Coronary artery (tissue), 2 donors: ENCODE measurements at regions not wholly inside any gene's neighbourhood (a gene's known extent, or its start where the extent isn't known, plus 50 kb on each side); places are given as distances from the start of the nearest gene placed in this dataset.
"Not testable (repeated sequence)": the region's sequence is repeated elsewhere in the genome, so short reads cannot be mapped to it uniquely, and the experiment has no call there.

ENCODE experiments used
- DNase-seq: peaks from one replicate; pipeline ENCODE4 v3.0.0-alpha.2; 2017; ENCODE audit warnings: low spot score
- H3K27ac ChIP-seq, 2 donors: fragments of 200-600 bp; sonication (generic); one replicate each; pipeline ENCODE4 v1.5.1; 2016 to 2019
- H3K4me3 ChIP-seq: fragments of 200-600 bp; sonication (generic); 2 replicates; pipeline ENCODE4 v1.5.1; 2016; ENCODE audit warnings: mild to moderate bottlenecking, moderate library complexity
- TF ChIP-seq, protein P1 (sequence below): fragments of 200-600 bp; sonication (generic); IDR thresholded peaks from one replicate; pipeline ENCODE4 v1.5.1; 2019; ENCODE audit warnings: antibody characterized with exemption

DNA sequence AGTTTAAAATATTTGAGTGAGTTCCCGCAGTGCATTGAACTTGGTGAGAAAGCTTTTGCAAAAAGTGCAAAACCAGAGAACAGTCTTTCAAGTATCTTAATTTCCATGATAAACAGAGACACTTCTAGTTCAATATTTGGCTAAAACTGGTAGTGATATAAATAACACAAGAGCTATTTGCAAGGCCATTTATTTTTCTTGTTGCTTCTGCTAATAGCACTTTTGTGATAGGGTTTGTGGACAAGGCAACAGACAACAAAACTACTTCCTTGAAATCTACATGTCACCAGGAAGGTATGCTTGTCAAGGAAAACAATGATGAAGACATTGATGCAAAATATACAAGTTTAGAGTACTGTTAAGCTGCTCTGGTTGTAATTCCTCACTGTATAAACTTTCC lies 1225.1 kb downstream of the OTOL1 start:
- TF ChIP-seq, protein P1, sequence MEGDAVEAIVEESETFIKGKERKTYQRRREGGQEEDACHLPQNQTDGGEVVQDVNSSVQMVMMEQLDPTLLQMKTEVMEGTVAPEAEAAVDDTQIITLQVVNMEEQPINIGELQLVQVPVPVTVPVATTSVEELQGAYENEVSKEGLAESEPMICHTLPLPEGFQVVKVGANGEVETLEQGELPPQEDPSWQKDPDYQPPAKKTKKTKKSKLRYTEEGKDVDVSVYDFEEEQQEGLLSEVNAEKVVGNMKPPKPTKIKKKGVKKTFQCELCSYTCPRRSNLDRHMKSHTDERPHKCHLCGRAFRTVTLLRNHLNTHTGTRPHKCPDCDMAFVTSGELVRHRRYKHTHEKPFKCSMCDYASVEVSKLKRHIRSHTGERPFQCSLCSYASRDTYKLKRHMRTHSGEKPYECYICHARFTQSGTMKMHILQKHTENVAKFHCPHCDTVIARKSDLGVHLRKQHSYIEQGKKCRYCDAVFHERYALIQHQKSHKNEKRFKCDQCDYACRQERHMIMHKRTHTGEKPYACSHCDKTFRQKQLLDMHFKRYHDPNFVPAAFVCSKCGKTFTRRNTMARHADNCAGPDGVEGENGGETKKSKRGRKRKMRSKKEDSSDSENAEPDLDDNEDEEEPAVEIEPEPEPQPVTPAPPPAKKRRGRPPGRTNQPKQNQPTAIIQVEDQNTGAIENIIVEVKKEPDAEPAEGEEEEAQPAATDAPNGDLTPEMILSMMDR: no peak
- Histone ChIP-seq H3K27ac (no peak overlapping the region), H3K4me3 (no peak overlapping the region)
- DNase-seq: no peak

DNA sequence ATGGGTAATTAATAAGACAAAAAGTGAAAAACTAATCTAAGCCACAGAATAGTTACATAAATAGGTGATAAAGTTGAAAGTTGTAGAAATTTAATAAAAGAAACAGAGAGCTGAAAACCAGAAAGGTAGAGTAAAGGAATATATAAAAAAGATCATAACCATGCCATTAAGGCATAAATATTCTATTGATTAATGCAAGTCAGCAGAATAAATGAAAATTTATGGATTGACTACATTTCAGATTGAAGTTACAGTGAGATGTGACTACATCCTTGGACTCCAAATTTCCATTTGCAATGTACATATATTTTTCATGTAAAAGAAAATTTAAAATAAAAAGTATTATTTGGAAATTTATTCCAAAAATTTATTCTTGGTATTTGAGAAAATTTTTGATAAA lies 1225.7 kb downstream of the OTOL1 start:
- DNase-seq: no peak

GRCh38 chr3:162722796-162723195 lies 1226.2 kb downstream of the OTOL1 start:
- not testable (repeated sequence) for H3K4me3 ChIP-seq, DNase-seq, H3K27ac ChIP-seq

More for the DNA sequence above, 1225.7 kb downstream of the OTOL1 start:
- Histone ChIP-seq H3K27ac (no peak overlapping the region), H3K4me3 (no peak overlapping the region)
- TF ChIP-seq, protein P1: no peak

DNA sequence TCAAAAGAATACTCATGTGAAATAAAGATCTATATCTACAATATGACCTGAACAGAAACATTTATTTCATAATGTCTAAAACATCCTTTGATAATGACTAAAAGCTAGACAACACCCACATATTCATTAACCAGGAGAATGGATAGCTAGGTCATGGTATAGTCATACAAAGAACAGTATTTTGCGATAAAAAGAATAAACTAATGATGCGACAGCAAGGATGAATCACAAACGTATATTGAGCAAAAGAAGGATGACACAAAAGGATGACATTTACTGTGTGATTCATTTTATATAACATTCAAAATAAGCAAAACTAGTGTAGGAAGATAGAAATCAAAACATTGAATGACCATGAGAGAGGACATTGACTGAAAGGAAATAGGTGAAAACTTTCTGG lies 1233.1 kb downstream of the OTOL1 start:
- Histone ChIP-seq H3K4me3 (no peak overlapping the region), H3K27ac (no peak overlapping the region)
- TF ChIP-seq, protein P1: no peak
- DNase-seq: no peak

DNA sequence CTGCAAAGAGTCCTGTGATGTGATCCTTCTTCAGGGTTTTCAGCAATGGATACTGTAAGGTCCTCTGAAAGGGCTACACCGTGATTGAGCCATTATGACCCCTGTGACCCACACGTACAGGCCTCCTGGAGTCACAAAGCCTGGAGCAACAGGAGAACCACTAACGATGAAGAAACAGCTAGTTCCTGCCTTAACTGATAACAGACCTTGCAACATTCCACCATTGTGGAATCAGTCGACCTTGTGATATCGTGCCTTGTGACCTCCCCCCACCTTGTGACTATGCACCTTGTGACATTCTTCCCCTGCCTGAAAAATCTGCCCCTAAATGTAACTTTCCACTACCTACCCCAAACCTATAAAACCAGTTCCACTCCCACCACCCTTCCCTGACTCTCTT lies 1235.4 kb downstream of the OTOL1 start:
- not testable (repeated sequence) for DNase-seq, H3K27ac ChIP-seq, H3K4me3 ChIP-seq

GRCh38 chr3:162738784-162739183 lies 1242.2 kb downstream of the OTOL1 start:
- TF ChIP-seq, protein P1: no peak
- Histone ChIP-seq H3K4me3 (no peak overlapping the region), H3K27ac (no peak overlapping the region)
- no peak for DNase-seq

DNA sequence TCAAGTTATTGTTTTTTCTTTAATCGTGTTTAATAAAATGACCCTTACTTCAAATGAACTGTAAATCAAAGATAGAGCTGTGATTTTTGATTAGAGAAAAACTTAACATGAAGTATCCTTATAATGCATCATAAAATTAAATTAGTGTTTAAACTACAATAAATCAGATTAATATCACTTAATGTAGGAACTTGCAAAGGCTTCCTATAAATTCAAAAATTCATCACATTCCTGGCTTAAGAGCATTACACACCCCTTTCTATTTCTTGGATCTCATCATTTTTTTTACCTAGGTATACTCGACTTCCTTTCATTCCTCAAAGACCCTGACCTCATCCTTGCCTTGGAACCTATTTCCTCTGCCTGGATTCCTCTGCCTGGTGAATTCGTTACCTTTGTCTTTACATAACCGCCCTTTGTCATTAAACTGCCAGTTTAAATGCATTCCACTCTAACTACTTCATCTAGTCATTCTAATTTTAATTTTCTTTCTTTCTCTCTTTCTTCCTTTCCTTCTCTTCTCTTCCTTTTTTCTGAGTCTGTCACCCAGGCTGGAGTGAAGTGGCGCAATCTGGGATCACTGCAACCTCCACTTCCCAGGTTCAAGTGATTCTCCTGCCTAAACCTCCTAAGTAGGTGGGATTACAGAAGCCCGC lies 1244.5 kb downstream of the OTOL1 start:
- TF ChIP-seq, protein P1: no peak
- DNase-seq: no peak
- Histone ChIP-seq H3K4me3 (no peak overlapping the region), H3K27ac (no peak overlapping the region)

DNA sequence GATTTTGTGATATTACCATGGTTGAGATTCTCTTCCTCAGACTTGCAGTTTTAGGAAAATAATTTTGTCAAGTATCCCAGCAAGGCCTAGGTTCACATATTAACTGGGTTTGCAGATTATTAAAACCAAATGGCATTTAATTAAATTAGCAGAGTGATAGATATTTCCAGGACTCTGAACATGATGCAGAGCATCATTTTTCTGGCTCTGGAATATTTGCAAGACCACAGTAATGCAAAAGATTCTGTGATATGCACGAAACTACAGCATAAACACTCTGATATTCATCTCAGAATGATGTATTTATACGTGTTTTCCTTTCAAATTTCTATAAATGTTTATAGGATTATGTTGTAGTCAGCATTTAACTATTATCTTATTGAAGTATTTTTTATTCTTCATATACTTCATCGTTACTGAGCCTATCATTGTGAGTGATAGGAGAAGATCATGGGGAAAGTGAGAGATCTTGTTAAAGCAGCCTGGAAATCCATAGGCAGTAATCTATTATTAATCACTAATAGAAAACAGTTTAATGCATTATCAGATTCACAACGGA lies 1245.6 kb downstream of the OTOL1 start:
- Histone ChIP-seq H3K27ac (no peak overlapping the region), H3K4me3 (no peak overlapping the region)
- DNase-seq: no peak
- TF ChIP-seq, protein P1: no peak
